ENCODE measurements at regions not wholly inside any gene's neighbourhood (a gene's known extent, or its start where the extent isn't known, plus 50 kb on each side); places are given as distances from the start of the nearest gene placed in this dataset.
"Not testable (repeated sequence)": the region's sequence is repeated elsewhere in the genome, so short reads cannot be mapped to it uniquely, and the experiment has no call there.

- no peak for TF ChIP-seq CTCF (IDR thresholded peaks at IDR 0.05; ENCODE audit: insufficient read depth, low read depth, low read length)
- H3K4me3 ChIP-seq (ENCODE audit: low read depth, low read length): no peak overlapping the region
- no peak for DNase-seq (ENCODE audit: low read depth)
Observed at GRCh38 chr3:176147251-176147650, 1050.0 kb downstream of the TBL1XR1 start.

- no peak for TF ChIP-seq CTCF (IDR thresholded peaks at IDR 0.05; ENCODE audit: insufficient read depth, low read depth, low read length)
- no peak for DNase-seq (ENCODE audit: low read depth)
- H3K4me3 ChIP-seq (ENCODE audit: low read depth, low read length): no peak overlapping the region
Observed at GRCh38 chr3:176141837-176142236, 1055.4 kb downstream of the TBL1XR1 start.

- H3K4me3 ChIP-seq (ENCODE audit: low read depth, low read length): no peak overlapping the region
- DNase-seq (ENCODE audit: low read depth): peak; percentile 7
- TF ChIP-seq CTCF (IDR thresholded peaks at IDR 0.05; ENCODE audit: insufficient read depth, low read depth, low read length): no peak
Observed at GRCh38 chr3:176120507-176120906, 1076.8 kb downstream of the TBL1XR1 start.

- TF ChIP-seq CTCF (IDR thresholded peaks at IDR 0.05; ENCODE audit: insufficient read depth, low read depth, low read length): no peak
- no peak overlapping the region for H3K4me3 ChIP-seq (ENCODE audit: low read depth, low read length)
- no peak for DNase-seq (ENCODE audit: low read depth)
Observed at GRCh38 chr3:176119826-176120225, 1077.5 kb downstream of the TBL1XR1 start.

GRCh38 chr3:176106380-176106779 lies 1090.9 kb downstream of the TBL1XR1 start:
- DNase-seq (ENCODE audit: low read depth): no peak
- TF ChIP-seq CTCF (IDR thresholded peaks at IDR 0.05; ENCODE audit: insufficient read depth, low read depth, low read length): no peak
- H3K4me3 ChIP-seq (ENCODE audit: low read depth, low read length): no peak overlapping the region

GRCh38 chr3:176097027-176097426 lies 1100.3 kb downstream of the TBL1XR1 start:
- DNase-seq (ENCODE audit: low read depth): no peak
- H3K4me3 ChIP-seq (ENCODE audit: low read depth, low read length): no peak overlapping the region
- TF ChIP-seq CTCF (IDR thresholded peaks at IDR 0.05; ENCODE audit: insufficient read depth, low read depth, low read length): no peak

- DNase-seq (ENCODE audit: low read depth); H3K4me3 ChIP-seq (ENCODE audit: low read depth, low read length): not testable (repeated sequence)
Observed at GRCh38 chr3:176093892-176094291, 1103.4 kb downstream of the TBL1XR1 start.

Data from fibroblast of villous mesenchyme (primary cell).